Ascending aorta (tissue), 2 donors: ENCODE measurements at regions not wholly inside any gene's neighbourhood (a gene's known extent, or its start where the extent isn't known, plus 50 kb on each side); places are given as distances from the start of the nearest gene placed in this dataset.

ENCODE experiments used
- DNase-seq, 2 donors: peaks; one replicate each; pipeline ENCODE4 v3.0.0-alpha.2; 2019; ENCODE audit warnings: low spot score in 2 of 2
- H3K27ac ChIP-seq, 2 donors: fragments of 200-600 bp; sonication (generic); one replicate each; pipeline ENCODE4 v1.5.1; 2016 to 2017; ENCODE audit warnings: mild to moderate bottlenecking in 1 of 2
- H3K27me3 ChIP-seq: fragments of 200-600 bp; sonication (generic); one replicate; pipeline ENCODE4 v1.5.1; 2017
- H3K36me3 ChIP-seq, 2 donors: fragments of 200-600 bp; sonication (generic); one replicate each; pipeline ENCODE4 v1.5.1; 2016
- H3K4me1 ChIP-seq, 2 donors: fragments of 200-600 bp; sonication (generic); one replicate each; pipeline ENCODE4 v1.5.1; 2016 to 2017; ENCODE audit warnings: mild to moderate bottlenecking in 1 of 2
- H3K4me3 ChIP-seq, 2 donors: fragments of 200-600 bp; sonication (generic); one replicate each; pipeline ENCODE4 v1.5.1; 2016 to 2017; ENCODE audit warnings: mild to moderate bottlenecking in 1 of 2
- H3K9me3 ChIP-seq, 2 donors: fragments of 200-600 bp; sonication (generic); one replicate each; pipeline ENCODE4 v1.5.1; 2016
- CTCF ChIP-seq, 3 experiments: fragments of 200-600 bp in 2 of 3; fragments of 450-650 bp in 1 of 3; sonication (generic) in 2 of 3; IDR thresholded peaks; one replicate each; pipeline ENCODE4 v1.5.1; 2016 to 2019; ENCODE audit warnings: antibody characterized with exemption in 3 of 3, mild to moderate bottlenecking in 1 of 3, moderate library complexity in 1 of 3
- intact Hi-C: fragments of 100-400 bp; cut with DNase I; formaldehyde crosslinking; loops from one replicate; pipeline ENCODE4 v1.15.1; 2023

- H3K4me1 ChIP-seq, result peaks cover 16 to 18% of the 10 kb centered on the region in 2 donors
- DNase-seq, result no peak
- intact Hi-C loops, result no loop called here
- H3K27me3 ChIP-seq, result no peaks in the 10 kb centered on the region
- no peaks in the 10 kb centered on the region for H3K36me3 ChIP-seq
- H3K9me3 ChIP-seq, result no peaks in the 10 kb centered on the region
- no peak overlapping the region for H3K4me3 ChIP-seq
- no peak overlapping the region for H3K27ac ChIP-seq
- no peak for TF ChIP-seq CTCF (IDR thresholded peaks at IDR 0.05)
Observed at GRCh38 chr2:226647621-226648518, 151.8 kb downstream of the IRS1 start.

DNA sequence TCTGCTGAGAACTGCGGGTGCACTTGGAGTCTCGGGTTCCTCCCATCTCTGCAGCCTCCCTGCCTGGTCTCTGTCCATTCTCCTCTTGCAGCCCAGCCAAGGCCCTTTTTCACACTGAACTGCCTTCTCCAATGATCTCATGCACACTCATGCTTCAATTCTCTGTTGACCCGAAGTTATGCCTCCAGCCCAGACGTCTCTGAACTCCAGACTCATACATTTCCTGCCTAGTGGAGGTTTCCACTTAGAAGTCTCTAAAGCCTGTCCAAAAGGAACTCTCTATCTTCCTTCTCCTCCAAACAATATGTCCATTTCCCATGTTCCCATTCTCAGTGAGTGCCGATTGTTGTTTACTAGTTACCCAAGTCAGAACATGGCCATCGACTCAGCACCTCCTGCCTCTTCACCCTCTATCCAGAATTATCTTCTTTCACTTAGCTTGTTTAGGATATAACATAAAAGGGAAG is 155.2 kb downstream of the IRS1 start:
- Histone ChIP-seq H3K27ac (peak overlapping the region in 1 of 2 donors; percentile 34), H3K36me3 (no peaks in the 10 kb centered on the region), H3K9me3 (no peaks in the 10 kb centered on the region), H3K4me3 (no peak overlapping the region), H3K4me1 (peaks cover 7 to 9% of the 10 kb centered on the region in 2 donors), H3K27me3 (no peaks in the 10 kb centered on the region)
- TF ChIP-seq CTCF (IDR thresholded peaks at IDR 0.05), result no peak
- no peak for DNase-seq
- intact Hi-C loops, result no loop called here

DNA sequence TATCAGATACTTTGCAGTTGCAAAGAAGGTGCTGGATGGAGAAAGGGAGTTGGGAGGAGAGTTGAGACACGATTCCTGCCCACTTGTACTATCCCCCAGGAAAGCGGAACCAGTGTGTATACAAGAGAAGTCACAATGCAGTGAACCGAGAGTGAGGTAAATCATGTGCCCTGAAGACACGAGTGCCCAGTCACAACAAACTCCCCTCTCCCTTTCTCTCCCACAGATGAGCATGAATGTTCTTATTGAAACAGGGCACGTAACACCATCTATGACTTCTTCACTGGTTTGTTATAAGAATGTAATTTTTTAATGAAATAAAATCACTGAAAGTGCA is 155.7 kb downstream of the IRS1 start:
- no peak for DNase-seq
- no peaks in the 10 kb centered on the region for H3K9me3 ChIP-seq
- intact Hi-C loops, result no loop called here
- no peaks in the 10 kb centered on the region for H3K36me3 ChIP-seq
- no peaks in the 10 kb centered on the region for H3K27me3 ChIP-seq
- H3K4me1 ChIP-seq, result peaks cover 4 to 6% of the 10 kb centered on the region in 2 donors
- peak overlapping the region in 1 of 2 donors; percentile 34 for H3K27ac ChIP-seq
- no peak overlapping the region for H3K4me3 ChIP-seq
- no peak for TF ChIP-seq CTCF (IDR thresholded peaks at IDR 0.05)

- no peak for TF ChIP-seq CTCF (IDR thresholded peaks at IDR 0.05)
- Histone ChIP-seq H3K9me3 (no peaks in the 10 kb centered on the region), H3K27me3 (no peaks in the 10 kb centered on the region), H3K4me1 (peaks cover 3 to 6% of the 10 kb centered on the region in 2 donors), H3K27ac (no peak overlapping the region), H3K36me3 (no peaks in the 10 kb centered on the region), H3K4me3 (no peak overlapping the region)
- intact Hi-C loops, result no loop called here
- DNase-seq, result no peak
Observed at GRCh38 chr2:226643030-226643945, 156.3 kb downstream of the IRS1 start.

DNA sequence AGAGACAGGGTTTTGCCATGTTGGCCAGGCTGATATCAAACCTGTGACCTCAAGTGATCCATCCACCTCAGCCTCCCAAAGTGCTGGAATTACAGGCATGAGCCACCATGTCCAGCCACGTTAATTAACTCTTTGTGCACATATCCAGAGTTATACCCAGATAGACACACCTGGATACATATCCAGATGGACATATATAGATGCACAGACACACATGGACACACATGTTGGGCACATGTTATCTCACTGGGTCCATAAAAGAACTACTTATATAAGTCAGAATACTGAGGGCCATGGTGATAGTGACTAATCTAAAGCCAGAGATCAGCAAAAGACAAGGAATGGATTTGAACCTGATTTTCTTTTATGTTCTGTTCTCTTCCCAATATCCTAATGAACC is 158.6 kb downstream of the IRS1 start:
- DNase-seq, result no peak

More for the DNA sequence above, 158.6 kb downstream of the IRS1 start:
- Histone ChIP-seq H3K4me3 (no peak overlapping the region), H3K9me3 (no peaks in the 10 kb centered on the region), H3K27me3 (no peaks in the 10 kb centered on the region), H3K27ac (no peak overlapping the region), H3K4me1 (peaks cover 3 to 6% of the 10 kb centered on the region in 2 donors), H3K36me3 (no peaks in the 10 kb centered on the region)
- intact Hi-C loops, result no loop called here
- TF ChIP-seq CTCF (IDR thresholded peaks at IDR 0.05), result no peak
